ENCODE measurements at regions not wholly inside any gene's neighbourhood (a gene's known extent, or its start where the extent isn't known, plus 50 kb on each side); places are given as distances from the start of the nearest gene placed in this dataset.

GRCh38 chr17:33511670-33512069, 218.6 kb upstream of the ASIC2 start:
- no peak for DNase-seq (ENCODE audit: low read depth in 2 of 3, low spot score in 2 of 3)

GRCh38 chr17:33512113-33512512, 219.0 kb upstream of the ASIC2 start:
- no peak for DNase-seq (ENCODE audit: low read depth in 2 of 3, low spot score in 2 of 3)

GRCh38 chr17:33513769-33514168, 220.7 kb upstream of the ASIC2 start:
- no peak for DNase-seq (ENCODE audit: low read depth in 2 of 3, low spot score in 2 of 3)

GRCh38 chr17:33514369-33514768, 221.3 kb upstream of the ASIC2 start:
- DNase-seq (ENCODE audit: low read depth in 2 of 3, low spot score in 2 of 3), result no peak

GRCh38 chr17:33515974-33516373, 222.9 kb upstream of the ASIC2 start:
- DNase-seq (ENCODE audit: low read depth in 2 of 3, low spot score in 2 of 3), result no peak

- DNase-seq (ENCODE audit: low read depth in 2 of 3, low spot score in 2 of 3), result no peak
Observed at GRCh38 chr17:33516645-33517044, 223.6 kb upstream of the ASIC2 start.

- no peak for DNase-seq (ENCODE audit: low read depth in 2 of 3, low spot score in 2 of 3)
Observed at GRCh38 chr17:33517746-33518145, 224.7 kb upstream of the ASIC2 start.

GRCh38 chr17:33519692-33520091, 226.6 kb upstream of the ASIC2 start:
- DNase-seq (ENCODE audit: low read depth in 2 of 3, low spot score in 2 of 3), result no peak

- DNase-seq (ENCODE audit: low read depth in 2 of 3, low spot score in 2 of 3), result peak in 2 of 3 donors; percentile 30 to 68
Observed at GRCh38 chr17:33520426-33521330, 227.6 kb upstream of the ASIC2 start.

- no peak for DNase-seq (ENCODE audit: low read depth in 2 of 3, low spot score in 2 of 3)
Observed at GRCh38 chr17:33521784-33522183, 228.7 kb upstream of the ASIC2 start.

- DNase-seq (ENCODE audit: low read depth in 2 of 3, low spot score in 2 of 3), result no peak
Observed at GRCh38 chr17:33522623-33523022, 229.5 kb upstream of the ASIC2 start.

GRCh38 chr17:33523577-33523981, 230.5 kb upstream of the ASIC2 start:
- DNase-seq (ENCODE audit: low read depth in 2 of 3, low spot score in 2 of 3), result no peak

- no peak for DNase-seq (ENCODE audit: low read depth in 2 of 3, low spot score in 2 of 3)
Observed at GRCh38 chr17:33525186-33525585, 232.1 kb upstream of the ASIC2 start.

- DNase-seq (ENCODE audit: low read depth in 2 of 3, low spot score in 2 of 3), result no peak
Observed at GRCh38 chr17:33526717-33527116, 233.6 kb upstream of the ASIC2 start.

- no peak for DNase-seq (ENCODE audit: low read depth in 2 of 3, low spot score in 2 of 3)
Observed at GRCh38 chr17:33527290-33527689, 234.2 kb upstream of the ASIC2 start.

- no peak for DNase-seq (ENCODE audit: low read depth in 2 of 3, low spot score in 2 of 3)
Observed at GRCh38 chr17:33528846-33529245, 235.8 kb upstream of the ASIC2 start.

GRCh38 chr17:33529816-33530215, 236.7 kb upstream of the ASIC2 start:
- no peak for DNase-seq (ENCODE audit: low read depth in 2 of 3, low spot score in 2 of 3)

GRCh38 chr17:33531311-33531710, 238.2 kb upstream of the ASIC2 start:
- no peak for DNase-seq (ENCODE audit: low read depth in 2 of 3, low spot score in 2 of 3)

GRCh38 chr17:33534087-33534486, 241.0 kb upstream of the ASIC2 start:
- DNase-seq (ENCODE audit: low read depth in 2 of 3, low spot score in 2 of 3), result no peak

- no peak for DNase-seq (ENCODE audit: low read depth in 2 of 3, low spot score in 2 of 3)
Observed at GRCh38 chr17:33545124-33545523, 252.0 kb upstream of the ASIC2 start.

- no peak for DNase-seq (ENCODE audit: low read depth in 2 of 3, low spot score in 2 of 3)
Observed at GRCh38 chr17:33550261-33550660, 257.2 kb upstream of the ASIC2 start.

- no peak for DNase-seq (ENCODE audit: low read depth in 2 of 3, low spot score in 2 of 3)
Observed at GRCh38 chr17:33551075-33551474, 258.0 kb upstream of the ASIC2 start.

GRCh38 chr17:33551911-33552310, 258.8 kb upstream of the ASIC2 start:
- DNase-seq (ENCODE audit: low read depth in 2 of 3, low spot score in 2 of 3), result no peak

All from hematopoietic multipotent progenitor cell (in vitro differentiated cells).